GM23248 (cell line): ENCODE measurements at regions not wholly inside any gene's neighbourhood (a gene's known extent, or its start where the extent isn't known, plus 50 kb on each side); places are given as distances from the start of the nearest gene placed in this dataset.
A peak's percentile ranks its signal among the peaks of the same experiment; 100 is the strongest.

Source experiments
- DNase-seq: peaks from one replicate; pipeline ENCODE4 v3.0.0-alpha.2; 2015
- H2AFZ ChIP-seq: fragments of 200-600 bp; sonication (generic); 2 replicates; pipeline ENCODE4 v1.6.1; 2016; ENCODE audit warnings: antibody characterized with exemption
- H3F3A ChIP-seq: fragments of 200-600 bp; sonication (generic); 2 replicates; pipeline ENCODE4 v1.6.1; 2016; ENCODE audit warnings: mild to moderate bottlenecking, antibody characterized with exemption, mixed run types; ENCODE audit not compliant: insufficient read depth
- H3K27ac ChIP-seq: fragments of 200-600 bp; sonication (generic); 2 replicates; pipeline ENCODE4 v1.5.1; 2016; ENCODE audit warnings: mild to moderate bottlenecking
- H3K27me3 ChIP-seq: fragments of 200-600 bp; sonication (generic); replicated peaks from 2 replicates; pipeline ENCODE4 v1.6.1; 2016; ENCODE audit warnings: mild to moderate bottlenecking; ENCODE audit not compliant: insufficient read depth
- H3K36me3 ChIP-seq: fragments of 200-600 bp; sonication (generic); 2 replicates; pipeline ENCODE4 v1.6.1; 2016; ENCODE audit warnings: low read depth, mild to moderate bottlenecking
- H3K4me1 ChIP-seq: fragments of 200-600 bp; sonication (generic); 2 replicates; pipeline ENCODE4 v1.6.1; 2016; ENCODE audit warnings: mild to moderate bottlenecking; ENCODE audit not compliant: insufficient read depth
- H3K4me2 ChIP-seq: fragments of 200-600 bp; sonication (generic); one replicate; pipeline ENCODE4 v1.6.1; 2016; ENCODE audit warnings: mild to moderate bottlenecking; ENCODE audit not compliant: unreplicated experiment
- H3K4me3 ChIP-seq: fragments of 200-600 bp; sonication (generic); 2 replicates; pipeline ENCODE4 v1.5.1; 2016; ENCODE audit warnings: mild to moderate bottlenecking
- H3K79me2 ChIP-seq: fragments of 200-600 bp; sonication (generic); 2 replicates; pipeline ENCODE4 v1.6.1; 2016; ENCODE audit warnings: mild to moderate bottlenecking; ENCODE audit not compliant: insufficient read depth
- H3K9ac ChIP-seq: fragments of 200-600 bp; sonication (generic); 2 replicates; pipeline ENCODE4 v1.6.1; 2016; ENCODE audit warnings: mild to moderate bottlenecking
- H3K9me2 ChIP-seq: fragments of 200-600 bp; sonication (generic); 2 replicates; pipeline ENCODE4 v1.6.1; 2016; ENCODE audit warnings: mixed run types, mild to moderate bottlenecking, moderate library complexity; ENCODE audit not compliant: insufficient read depth
- H3K9me3 ChIP-seq: fragments of 200-600 bp; sonication (generic); one replicate; pipeline ENCODE4 v1.6.1; 2017; ENCODE audit warnings: low read depth
- H4K20me1 ChIP-seq: fragments of 200-600 bp; sonication (generic); 2 replicates; pipeline ENCODE4 v1.6.0; 2016; ENCODE audit not compliant: insufficient read depth
- EZH2 ChIP-seq: fragments of 200-600 bp; sonication (generic); IDR thresholded peaks from 2 replicates; pipeline ENCODE4 v1.6.1; 2018; ENCODE audit warnings: antibody characterized with exemption, mild to moderate bottlenecking; ENCODE audit not compliant: insufficient read depth, poor library complexity, severe bottlenecking
- EZH2phosphoT487 ChIP-seq: fragments of 200-600 bp; sonication (generic); IDR thresholded peaks from 2 replicates; pipeline ENCODE4 v1.6.1; 2018; ENCODE audit warnings: antibody characterized with exemption, moderate library complexity, mild to moderate bottlenecking, low read depth; ENCODE audit not compliant: insufficient read depth
- WGBS, 2 experiments: methylation state at CpG; one replicate each; pipeline ENCODE4 v1.1.6; 2015 to 2017; ENCODE audit warnings: low lambda C conversion rate in 2 of 2, low coverage in 1 of 2; ENCODE audit errors: missing lambda C conversion rate in 2 of 2; 5-methylcytosine and 5-hydroxymethylcytosine counted together
- in situ Hi-C: fragments of 300-500 bp; cut with MboI; formaldehyde crosslinking; loops from 2 replicates; pipeline ENCODE4 v1.15.0; 2020

DNA sequence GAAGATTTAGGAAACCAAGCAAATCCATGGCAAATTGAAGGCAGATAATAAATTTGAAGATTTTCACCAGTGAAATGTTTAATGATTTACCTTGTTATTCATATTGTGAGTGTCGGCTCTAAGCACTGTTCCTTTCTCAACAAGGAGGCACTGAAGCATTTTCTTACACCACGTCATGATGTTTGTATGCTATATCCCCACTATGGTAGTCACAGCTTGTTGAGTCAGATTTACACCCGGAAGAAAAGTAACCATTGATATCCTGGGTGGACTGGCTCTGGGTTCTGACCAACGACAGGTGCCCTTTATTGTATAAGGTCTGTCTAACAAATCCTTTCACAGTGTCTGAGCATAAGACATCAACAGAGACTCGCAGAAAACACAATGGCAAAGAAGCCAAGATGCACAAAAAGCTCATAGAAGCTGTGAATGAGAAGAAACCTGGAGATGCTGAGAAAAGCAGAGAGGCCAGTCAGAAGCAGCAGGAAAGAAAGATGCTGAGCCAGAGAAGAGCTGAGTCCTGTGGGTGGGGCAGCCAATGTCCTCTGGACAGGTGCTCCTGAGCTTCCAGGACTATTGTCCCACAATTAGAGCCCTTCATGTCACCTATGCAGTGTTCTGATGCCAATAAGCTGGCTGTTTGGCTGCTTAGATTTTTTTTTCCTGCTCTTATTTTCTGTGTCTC lies 49.7 kb upstream of the ARHGAP5 start:
- in situ Hi-C loops = no loop called here
- H3K4me1 ChIP-seq = no peaks in the 10 kb centered on the region
- WGBS, 2 experiments = 67 to 74% methylated on average over 5 of the region's 5 CpGs
- H3K4me3 ChIP-seq = no peak overlapping the region
- TF ChIP-seq EZH2phosphoT487 (no peak), EZH2 (no peak)
- H3F3A ChIP-seq = no peaks in the 10 kb centered on the region
- no peak overlapping the region for H2AFZ ChIP-seq
- H3K4me2 ChIP-seq = no peak overlapping the region
- H3K9me2 ChIP-seq = no peaks in the 10 kb centered on the region
- H3K27me3 ChIP-seq = no peaks in the 10 kb centered on the region; the same call in 1 of the 2 replicates
- H3K9me3 ChIP-seq = no peaks in the 10 kb centered on the region
- H4K20me1 ChIP-seq = no peaks in the 10 kb centered on the region
- DNase-seq = peak; percentile 20
- no peaks in the 10 kb centered on the region for H3K36me3 ChIP-seq
- H3K27ac ChIP-seq = no peak overlapping the region
- no peak overlapping the region for H3K9ac ChIP-seq
- H3K79me2 ChIP-seq = no peaks in the 10 kb centered on the region
